ENCODE measurements at regions not wholly inside any gene's neighbourhood (a gene's known extent, or its start where the extent isn't known, plus 50 kb on each side); places are given as distances from the start of the nearest gene placed in this dataset.
"Not testable (repeated sequence)": the region's sequence is repeated elsewhere in the genome, so short reads cannot be mapped to it uniquely, and the experiment has no call there.

- not testable (repeated sequence) for DNase-seq
Measured at GRCh38 chr9:30616782-30617181, 1767.7 kb upstream of the ACO1 start.

- no peak for DNase-seq
Measured at GRCh38 chr9:30622561-30622960, 1761.9 kb upstream of the ACO1 start.

GRCh38 chr9:30628915-30629567 is 1755.4 kb upstream of the ACO1 start:
- no peak for DNase-seq

GRCh38 chr9:30630459-30630858 is 1754.0 kb upstream of the ACO1 start:
- no peak for DNase-seq

GRCh38 chr9:30646639-30647038 is 1737.8 kb upstream of the ACO1 start:
- not testable (repeated sequence) for DNase-seq

- no peak for DNase-seq
Measured at GRCh38 chr9:30661925-30662324, 1722.5 kb upstream of the ACO1 start.

GRCh38 chr9:30670805-30671562 is 1713.5 kb upstream of the ACO1 start:
- no peak for DNase-seq

- no peak for DNase-seq
Measured at GRCh38 chr9:30673132-30673531, 1711.3 kb upstream of the ACO1 start.

GRCh38 chr9:30676651-30677050 is 1707.8 kb upstream of the ACO1 start:
- no peak for DNase-seq

- DNase-seq = no peak
Measured at GRCh38 chr9:30677221-30677620, 1707.2 kb upstream of the ACO1 start.

GRCh38 chr9:30688801-30689200 is 1695.6 kb upstream of the ACO1 start:
- DNase-seq = no peak

GRCh38 chr9:30697958-30698357 is 1686.5 kb upstream of the ACO1 start:
- no peak for DNase-seq

GRCh38 chr9:30711591-30711990 is 1672.9 kb upstream of the ACO1 start:
- no peak for DNase-seq

GRCh38 chr9:30713243-30713642 is 1671.2 kb upstream of the ACO1 start:
- no peak for DNase-seq

- no peak for DNase-seq
Measured at GRCh38 chr9:30714389-30714788, 1670.1 kb upstream of the ACO1 start.

- no peak for DNase-seq
Measured at GRCh38 chr9:30718483-30718882, 1666.0 kb upstream of the ACO1 start.

- no peak for DNase-seq
Measured at GRCh38 chr9:30722065-30722464, 1662.4 kb upstream of the ACO1 start.

GRCh38 chr9:30723656-30724055 is 1660.8 kb upstream of the ACO1 start:
- DNase-seq = no peak

GRCh38 chr9:30732060-30732459 is 1652.4 kb upstream of the ACO1 start:
- DNase-seq = no peak

GRCh38 chr9:30744871-30745270 is 1639.6 kb upstream of the ACO1 start:
- DNase-seq = no peak

- DNase-seq = no peak
Measured at GRCh38 chr9:30746589-30746988, 1637.9 kb upstream of the ACO1 start.

GRCh38 chr9:30757723-30758122 is 1626.7 kb upstream of the ACO1 start:
- DNase-seq = no peak

- no peak for DNase-seq
Measured at GRCh38 chr9:30758726-30759446, 1625.6 kb upstream of the ACO1 start.

- DNase-seq = no peak
Measured at GRCh38 chr9:30765318-30765717, 1619.1 kb upstream of the ACO1 start.

Data from CD4-positive, alpha-beta T cell treated with Interferon gamma for 1 hour (primary cell).